ENCODE measurements at regions not wholly inside any gene's neighbourhood (a gene's known extent, or its start where the extent isn't known, plus 50 kb on each side); places are given as distances from the start of the nearest gene placed in this dataset.

- WGBS, 2 donors = 43 to 51% methylated on average over 2 of the region's 2 CpGs
- DNase-seq (no peak), ATAC-seq (ENCODE audit: low FRiP score in 2 of 2) (no peak)
- no peak overlapping the region for H3K4me3 ChIP-seq
- H3K27me3 ChIP-seq = no peaks in the 10 kb centered on the region
- no peaks in the 10 kb centered on the region for H3K36me3 ChIP-seq
- H3K4me1 ChIP-seq = no peaks in the 10 kb centered on the region
- TF ChIP-seq POLR2A (IDR thresholded peaks at IDR 0.05) (no peak), EP300 (IDR thresholded peaks at IDR 0.05) (no peak), POLR2AphosphoS5 (IDR thresholded peaks at IDR 0.05) (no peak)
- TF ChIP-seq, protein P1, sequence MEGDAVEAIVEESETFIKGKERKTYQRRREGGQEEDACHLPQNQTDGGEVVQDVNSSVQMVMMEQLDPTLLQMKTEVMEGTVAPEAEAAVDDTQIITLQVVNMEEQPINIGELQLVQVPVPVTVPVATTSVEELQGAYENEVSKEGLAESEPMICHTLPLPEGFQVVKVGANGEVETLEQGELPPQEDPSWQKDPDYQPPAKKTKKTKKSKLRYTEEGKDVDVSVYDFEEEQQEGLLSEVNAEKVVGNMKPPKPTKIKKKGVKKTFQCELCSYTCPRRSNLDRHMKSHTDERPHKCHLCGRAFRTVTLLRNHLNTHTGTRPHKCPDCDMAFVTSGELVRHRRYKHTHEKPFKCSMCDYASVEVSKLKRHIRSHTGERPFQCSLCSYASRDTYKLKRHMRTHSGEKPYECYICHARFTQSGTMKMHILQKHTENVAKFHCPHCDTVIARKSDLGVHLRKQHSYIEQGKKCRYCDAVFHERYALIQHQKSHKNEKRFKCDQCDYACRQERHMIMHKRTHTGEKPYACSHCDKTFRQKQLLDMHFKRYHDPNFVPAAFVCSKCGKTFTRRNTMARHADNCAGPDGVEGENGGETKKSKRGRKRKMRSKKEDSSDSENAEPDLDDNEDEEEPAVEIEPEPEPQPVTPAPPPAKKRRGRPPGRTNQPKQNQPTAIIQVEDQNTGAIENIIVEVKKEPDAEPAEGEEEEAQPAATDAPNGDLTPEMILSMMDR (IDR thresholded peaks at IDR 0.05) = no peak
- peaks cover 0 to 3% (median 0%) of the 10 kb centered on the region in 4 donors for H3K9me3 ChIP-seq
- no peak overlapping the region for H3K27ac ChIP-seq
These were observed 683.5 kb downstream of the NR2F2 start for GRCh38 chr15:97014001-97014400.

- no peaks in the 10 kb centered on the region for H3K36me3 ChIP-seq
- H3K4me1 ChIP-seq = no peaks in the 10 kb centered on the region
- ATAC-seq (ENCODE audit: low FRiP score in 2 of 2) (no peak), DNase-seq (no peak)
- H3K4me3 ChIP-seq = no peak overlapping the region
- H3K27me3 ChIP-seq = no peaks in the 10 kb centered on the region
- TF ChIP-seq POLR2AphosphoS5 (IDR thresholded peaks at IDR 0.05) (no peak), POLR2A (IDR thresholded peaks at IDR 0.05) (no peak), EP300 (IDR thresholded peaks at IDR 0.05) (no peak)
- TF ChIP-seq, protein P1 (IDR thresholded peaks at IDR 0.05) = no peak
- H3K27ac ChIP-seq = no peak overlapping the region
- H3K9me3 ChIP-seq = peaks cover 0 to 3% (median 0%) of the 10 kb centered on the region in 4 donors
- WGBS, 2 donors = 0 to 19% methylated on average over 1 of the region's 1 CpG
These were observed 693.0 kb downstream of the NR2F2 start for GRCh38 chr15:97023488-97023844.

GRCh38 chr15:97026781-97027180, 696.3 kb downstream of the NR2F2 start:
- no peak for ATAC-seq (ENCODE audit: low FRiP score in 2 of 2)
- no peak for TF ChIP-seq EP300 (IDR thresholded peaks at IDR 0.05)
- Histone ChIP-seq H3K4me1 (no peaks in the 10 kb centered on the region), H3K27ac (no peak overlapping the region), H3K27me3 (no peaks in the 10 kb centered on the region), H3K9me3 (peaks cover 0 to 19% (median 3%) of the 10 kb centered on the region in 4 donors), H3K36me3 (no peaks in the 10 kb centered on the region), H3K4me3 (no peak overlapping the region)
- DNase-seq = no peak
- 49 to 56% methylated on average over 2 of the region's 2 CpGs for WGBS, 2 donors

DNA sequence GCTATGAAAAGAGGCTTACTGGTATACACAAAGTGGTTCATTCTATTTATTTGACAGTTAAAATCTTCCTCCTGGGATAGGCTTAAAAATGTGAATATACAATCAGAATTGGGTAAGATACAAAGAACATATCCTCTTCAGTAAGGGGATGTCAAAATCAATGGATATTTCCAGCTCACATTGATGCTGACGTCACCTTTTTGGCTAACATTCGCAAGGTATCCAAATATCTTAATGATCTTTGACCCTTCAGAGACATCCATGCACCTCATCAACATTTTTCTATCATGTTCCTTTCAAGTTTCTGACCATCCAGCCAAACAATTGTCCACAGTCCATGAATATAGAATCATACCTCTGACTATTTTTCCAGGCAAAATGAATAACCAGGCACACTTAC, 697.3 kb downstream of the NR2F2 start:
- WGBS, 2 donors = 81 to 95% methylated on average over 2 of the region's 2 CpGs
- H3K9me3 ChIP-seq = peaks cover 0 to 19% (median 3%) of the 10 kb centered on the region in 4 donors
- no peak for DNase-seq
- TF ChIP-seq POLR2AphosphoS5 (IDR thresholded peaks at IDR 0.05) (no peak), EP300 (IDR thresholded peaks at IDR 0.05) (no peak)
- TF ChIP-seq, protein P1 (IDR thresholded peaks at IDR 0.05) = no peak
- H3K27ac ChIP-seq = no peak overlapping the region
- no peaks in the 10 kb centered on the region for H3K27me3 ChIP-seq
- no peaks in the 10 kb centered on the region for H3K4me1 ChIP-seq
- no peak for ATAC-seq (ENCODE audit: low FRiP score in 2 of 2)
- no peak overlapping the region for H3K4me3 ChIP-seq
- H3K36me3 ChIP-seq = no peaks in the 10 kb centered on the region

DNA sequence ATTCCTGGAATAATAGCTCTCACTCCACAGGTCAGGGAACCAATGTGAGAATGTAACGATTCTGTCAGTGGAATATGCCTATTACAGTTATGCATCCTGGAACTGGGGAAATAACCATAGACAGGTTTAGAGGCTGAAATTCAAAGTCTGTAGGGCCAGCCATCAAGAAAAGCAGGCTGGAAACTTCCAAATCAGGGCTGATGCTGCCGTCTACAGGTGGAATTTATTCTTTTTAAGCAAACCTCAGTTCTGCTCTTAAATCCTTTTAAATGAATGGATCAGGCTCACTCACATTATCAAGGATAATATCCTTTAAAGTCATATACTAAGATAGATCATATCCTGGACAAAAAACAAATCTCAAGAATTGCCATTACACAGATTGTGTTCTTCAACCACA, 699.8 kb downstream of the NR2F2 start:
- 87 to 89% methylated on average over 2 of the region's 2 CpGs for WGBS, 2 donors
- H3K9me3 ChIP-seq = peaks cover 0 to 19% (median 3%) of the 10 kb centered on the region in 4 donors
- ATAC-seq (ENCODE audit: low FRiP score in 2 of 2) (no peak), DNase-seq (no peak)
- H3K27me3 ChIP-seq = no peaks in the 10 kb centered on the region
- no peaks in the 10 kb centered on the region for H3K4me1 ChIP-seq
- H3K36me3 ChIP-seq = no peaks in the 10 kb centered on the region
- H3K27ac ChIP-seq = no peak overlapping the region
- TF ChIP-seq, protein P1 (IDR thresholded peaks at IDR 0.05) = no peak
- TF ChIP-seq EP300 (IDR thresholded peaks at IDR 0.05) = no peak
- no peak overlapping the region for H3K4me3 ChIP-seq
